ENCODE measurements at regions not wholly inside any gene's neighbourhood (a gene's known extent, or its start where the extent isn't known, plus 50 kb on each side); places are given as distances from the start of the nearest gene placed in this dataset.

- ChIA-PET CTCF (no interaction called here), POLR2A (ENCODE audit: low non-redundant PET) (no interaction called here)
- Histone ChIP-seq H3K27ac (ENCODE audit: low read depth, low read length, poor library complexity, severe bottlenecking) (no peak overlapping the region), H3K36me3 (ENCODE audit: insufficient read depth, low read length, poor library complexity, severe bottlenecking) (no peaks in the 10 kb centered on the region), H3K27me3 (replicated peaks; ENCODE audit: insufficient read depth, low read depth, low read length, poor library complexity) (no peaks in the 10 kb centered on the region), H3K4me3 (ENCODE audit: low read depth, low read length, poor library complexity, severe bottlenecking) (no peak overlapping the region), H3K9me3 (ENCODE audit: low read depth, low read length, poor library complexity, severe bottlenecking) (no peaks in the 10 kb centered on the region), H3K4me1 (ENCODE audit: insufficient read depth, low read length, poor library complexity, severe bottlenecking) (no peaks in the 10 kb centered on the region)
- no peak for DNase-seq (ENCODE audit: low spot score)
- TF ChIP-seq CTCF (conservative IDR thresholded peaks at IDR 0.05; ENCODE audit: low read depth, low read length), result 0 out of 2 replicates have a peak, but pooled peaks have one; percentile 32
- TF ChIP-seq EZH2 (IDR thresholded peaks at IDR 0.05; ENCODE audit: borderline replicate concordance, low read depth, low read length, poor library complexity, severe bottlenecking), result no peak
- intact Hi-C loops (cut with micrococcal nuclease; ENCODE audit: unreplicated experiment), result no loop called here
- no TSS peak for BruUV-seq (replicated peaks)
Measured at GRCh38 chr10:42975558-42976340, 101.1 kb upstream of the RET start.

DNA sequence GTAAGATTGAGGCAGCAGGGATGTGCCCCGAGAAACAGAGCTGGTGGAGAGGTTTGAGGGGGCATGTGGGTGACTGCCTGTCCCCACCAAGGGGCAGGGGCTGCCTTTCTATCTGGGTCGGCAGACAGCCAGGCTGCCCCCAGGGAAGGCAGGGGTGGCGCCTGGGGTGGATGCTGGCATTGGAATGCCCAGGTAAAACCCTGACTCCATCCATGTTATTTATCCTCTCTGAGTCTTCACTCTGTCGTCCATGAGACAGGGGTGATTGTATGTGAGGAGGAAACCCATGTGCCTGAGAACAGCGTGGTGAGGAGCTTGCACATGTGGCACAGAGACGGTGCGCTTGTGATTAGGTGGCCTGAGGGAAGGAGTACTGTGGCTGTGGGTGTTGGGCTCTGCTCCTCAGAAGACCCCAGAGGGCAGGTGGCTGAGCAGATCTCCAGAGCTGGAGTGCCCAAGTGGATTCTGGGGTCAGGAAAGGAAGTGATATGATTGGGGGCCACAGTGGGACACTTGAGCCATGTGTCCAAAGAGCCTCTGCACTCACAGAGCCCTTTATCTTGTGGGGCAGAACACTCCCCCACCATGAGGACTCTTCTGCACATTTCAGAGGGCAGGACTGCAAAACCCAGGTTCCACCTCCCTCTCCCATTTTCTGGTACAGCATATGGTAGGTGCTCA is 100.4 kb upstream of the RET start:
- BruUV-seq (replicated peaks), result no TSS peak
- H3K4me3 ChIP-seq (ENCODE audit: low read depth, low read length, poor library complexity, severe bottlenecking), result no peak overlapping the region
- H3K9me3 ChIP-seq (ENCODE audit: low read depth, low read length, poor library complexity, severe bottlenecking), result no peaks in the 10 kb centered on the region
- no peak overlapping the region for H3K27ac ChIP-seq (ENCODE audit: low read depth, low read length, poor library complexity, severe bottlenecking)
- TF ChIP-seq EZH2 (IDR thresholded peaks at IDR 0.05; ENCODE audit: borderline replicate concordance, low read depth, low read length, poor library complexity, severe bottlenecking), result no peak
- no peak for TF ChIP-seq CTCF (conservative IDR thresholded peaks at IDR 0.05; ENCODE audit: low read depth, low read length)
- no peaks in the 10 kb centered on the region for H3K36me3 ChIP-seq (ENCODE audit: insufficient read depth, low read length, poor library complexity, severe bottlenecking)
- ChIA-PET CTCF (no interaction called here), POLR2A (ENCODE audit: low non-redundant PET) (no interaction called here)
- no peaks in the 10 kb centered on the region for H3K27me3 ChIP-seq (replicated peaks; ENCODE audit: insufficient read depth, low read depth, low read length, poor library complexity)
- no peaks in the 10 kb centered on the region for H3K4me1 ChIP-seq (ENCODE audit: insufficient read depth, low read length, poor library complexity, severe bottlenecking)
- intact Hi-C loops (cut with micrococcal nuclease; ENCODE audit: unreplicated experiment), result no loop called here
- no peak for DNase-seq (ENCODE audit: low spot score)

- H3K27me3 ChIP-seq (replicated peaks; ENCODE audit: insufficient read depth, low read depth, low read length, poor library complexity), result no peaks in the 10 kb centered on the region
- no peak overlapping the region for H3K27ac ChIP-seq (ENCODE audit: low read depth, low read length, poor library complexity, severe bottlenecking)
Measured at GRCh38 chr10:42977032-42977416, 99.8 kb upstream of the RET start.

More at GRCh38 chr10:42977032-42977416, 99.8 kb upstream of the RET start:
- BruUV-seq (replicated peaks), result no TSS peak
- intact Hi-C loops (cut with micrococcal nuclease; ENCODE audit: unreplicated experiment), result no loop called here
- TF ChIP-seq EZH2 (IDR thresholded peaks at IDR 0.05; ENCODE audit: borderline replicate concordance, low read depth, low read length, poor library complexity, severe bottlenecking), result no peak
- no peak for TF ChIP-seq CTCF (conservative IDR thresholded peaks at IDR 0.05; ENCODE audit: low read depth, low read length)
- DNase-seq (ENCODE audit: low spot score), result no peak
- Histone ChIP-seq H3K4me1 (ENCODE audit: insufficient read depth, low read length, poor library complexity, severe bottlenecking) (no peaks in the 10 kb centered on the region), H3K36me3 (ENCODE audit: insufficient read depth, low read length, poor library complexity, severe bottlenecking) (no peaks in the 10 kb centered on the region), H3K9me3 (ENCODE audit: low read depth, low read length, poor library complexity, severe bottlenecking) (no peaks in the 10 kb centered on the region), H3K4me3 (ENCODE audit: low read depth, low read length, poor library complexity, severe bottlenecking) (no peak overlapping the region)
- ChIA-PET POLR2A (ENCODE audit: low non-redundant PET) (no interaction called here), CTCF (no interaction called here)

All from A673 (cell line).